Fibroblast of pulmonary artery (primary cell): ENCODE measurements at regions not wholly inside any gene's neighbourhood (a gene's known extent, or its start where the extent isn't known, plus 50 kb on each side); places are given as distances from the start of the nearest gene placed in this dataset.
"Not testable (repeated sequence)": the region's sequence is repeated elsewhere in the genome, so short reads cannot be mapped to it uniquely, and the experiment has no call there.

ENCODE experiments used
- DNase-seq: peaks from one replicate; pipeline ENCODE4 v3.0.0-alpha.2; 2010; ENCODE audit warnings: low read depth
- H3K4me3 ChIP-seq: replicated peaks from 2 replicates; pipeline ENCODE4 v1.5.1; 2011; ENCODE audit warnings: low read depth, mild to moderate bottlenecking, control low read depth, low read length, moderate library complexity
- TF ChIP-seq, protein P1 (sequence below): IDR thresholded peaks from 2 replicates; pipeline ENCODE4 v1.5.1; 2011; ENCODE audit warnings: mild to moderate bottlenecking, control low read depth, low read length, inconsistent platforms; ENCODE audit errors: missing control alignments

DNA sequence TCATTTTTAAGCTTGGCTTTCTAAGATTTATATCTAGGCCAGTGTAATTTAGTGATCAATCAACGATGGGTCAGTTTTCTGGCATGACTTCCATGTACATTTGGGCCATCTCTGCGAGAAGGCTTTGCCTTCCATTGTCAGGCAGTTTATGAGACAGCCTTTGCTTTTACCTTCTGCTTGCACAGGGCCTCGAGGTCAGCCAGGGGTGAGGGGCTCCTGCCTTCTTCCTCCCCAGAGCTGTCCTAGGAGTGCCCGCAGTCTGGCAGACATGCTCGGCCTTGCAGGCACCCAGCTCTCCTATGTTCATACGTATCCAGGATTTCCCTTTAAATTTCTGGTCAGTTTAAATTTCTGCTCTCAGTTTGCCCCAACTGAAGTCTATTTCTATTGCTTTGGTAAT is 367.2 kb downstream of the SMOC2 start:
- DNase-seq, result no peak
- no peak overlapping the region for H3K4me3 ChIP-seq
- TF ChIP-seq, protein P1, sequence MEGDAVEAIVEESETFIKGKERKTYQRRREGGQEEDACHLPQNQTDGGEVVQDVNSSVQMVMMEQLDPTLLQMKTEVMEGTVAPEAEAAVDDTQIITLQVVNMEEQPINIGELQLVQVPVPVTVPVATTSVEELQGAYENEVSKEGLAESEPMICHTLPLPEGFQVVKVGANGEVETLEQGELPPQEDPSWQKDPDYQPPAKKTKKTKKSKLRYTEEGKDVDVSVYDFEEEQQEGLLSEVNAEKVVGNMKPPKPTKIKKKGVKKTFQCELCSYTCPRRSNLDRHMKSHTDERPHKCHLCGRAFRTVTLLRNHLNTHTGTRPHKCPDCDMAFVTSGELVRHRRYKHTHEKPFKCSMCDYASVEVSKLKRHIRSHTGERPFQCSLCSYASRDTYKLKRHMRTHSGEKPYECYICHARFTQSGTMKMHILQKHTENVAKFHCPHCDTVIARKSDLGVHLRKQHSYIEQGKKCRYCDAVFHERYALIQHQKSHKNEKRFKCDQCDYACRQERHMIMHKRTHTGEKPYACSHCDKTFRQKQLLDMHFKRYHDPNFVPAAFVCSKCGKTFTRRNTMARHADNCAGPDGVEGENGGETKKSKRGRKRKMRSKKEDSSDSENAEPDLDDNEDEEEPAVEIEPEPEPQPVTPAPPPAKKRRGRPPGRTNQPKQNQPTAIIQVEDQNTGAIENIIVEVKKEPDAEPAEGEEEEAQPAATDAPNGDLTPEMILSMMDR, result no peak

DNA sequence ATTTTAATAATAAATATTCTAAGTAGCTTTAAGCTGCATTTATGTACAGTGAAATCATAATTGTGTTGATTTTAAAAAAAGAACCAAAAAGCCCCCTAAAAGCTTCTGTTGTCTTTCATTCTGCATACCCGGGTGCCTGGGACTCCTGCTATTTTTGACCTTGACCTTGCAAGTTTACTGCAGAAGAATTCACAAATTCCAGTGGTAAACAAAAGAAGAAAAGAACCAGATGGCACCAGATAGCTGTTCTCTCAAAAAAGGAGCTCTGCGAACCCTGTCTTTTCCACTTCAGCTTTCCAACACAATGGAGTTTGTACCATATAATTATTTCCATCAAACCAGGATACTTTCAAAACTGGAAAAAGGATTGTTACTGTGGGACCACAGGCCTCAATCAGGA is 363.3 kb downstream of the SMOC2 start:
- no peak for DNase-seq
- no peak overlapping the region for H3K4me3 ChIP-seq
- TF ChIP-seq, protein P1, result no peak

DNA sequence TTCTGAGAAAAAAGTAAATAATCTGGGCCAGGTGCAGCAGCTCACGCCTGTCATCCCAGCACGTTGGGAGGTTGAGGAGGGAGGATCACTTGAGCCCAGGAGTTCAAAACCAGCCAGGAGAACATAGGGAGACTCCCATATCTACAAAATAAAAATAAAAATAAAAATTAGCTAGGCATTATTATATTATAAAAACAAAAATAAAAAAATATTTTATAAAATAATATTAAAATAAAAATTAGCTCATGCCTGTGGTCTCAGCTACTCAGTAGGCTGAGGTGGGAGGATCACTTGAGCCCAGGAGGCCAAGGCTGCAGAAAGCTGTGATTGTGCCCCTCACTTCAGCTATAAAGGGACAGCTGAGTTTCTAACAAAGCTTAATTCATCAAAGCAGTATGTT is 362.9 kb downstream of the SMOC2 start:
- TF ChIP-seq, protein P1, result no peak
- H3K4me3 ChIP-seq, result no peak overlapping the region
- DNase-seq, result no peak

DNA sequence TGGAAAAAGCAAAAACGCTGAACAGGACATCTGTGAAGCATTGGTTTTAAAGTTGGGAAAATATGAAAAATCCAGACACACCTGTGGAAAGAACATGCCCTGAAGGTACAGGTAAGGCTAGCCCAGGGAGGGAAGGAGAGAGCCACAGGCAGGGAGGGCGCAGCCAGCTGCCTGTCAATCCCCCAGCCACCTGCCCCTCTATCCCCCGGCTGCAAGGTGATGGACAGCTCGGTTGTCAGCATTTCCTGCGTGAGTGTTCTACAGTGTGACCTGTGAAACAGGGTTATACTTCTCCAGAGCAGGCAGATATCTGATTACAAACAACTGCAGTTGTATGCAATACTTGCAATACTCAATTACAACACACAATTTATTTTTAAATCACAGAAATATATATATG is 358.1 kb downstream of the SMOC2 start:
- H3K4me3 ChIP-seq, result no peak overlapping the region
- TF ChIP-seq, protein P1, result no peak
- no peak for DNase-seq

DNA sequence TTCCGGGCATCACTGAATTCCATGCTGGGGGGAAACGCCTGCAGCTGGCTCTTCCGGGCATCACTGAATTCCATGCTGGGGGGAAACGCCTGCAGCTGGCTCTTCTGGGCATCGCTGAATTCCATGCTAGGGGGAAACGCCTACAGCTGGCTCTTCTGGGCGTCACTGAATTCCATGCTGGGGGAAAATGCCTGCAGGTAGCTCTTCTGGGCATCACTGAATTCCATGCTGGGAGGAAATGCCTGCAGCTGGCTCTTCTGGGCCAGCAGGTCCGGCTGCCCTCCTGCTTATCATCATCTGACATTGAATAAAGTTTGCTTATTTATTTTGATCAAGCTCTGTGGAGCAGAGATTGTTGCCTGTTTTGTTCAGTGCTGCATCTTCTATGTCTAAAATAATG is 355.1 kb downstream of the SMOC2 start:
- DNase-seq, result no peak

DNA sequence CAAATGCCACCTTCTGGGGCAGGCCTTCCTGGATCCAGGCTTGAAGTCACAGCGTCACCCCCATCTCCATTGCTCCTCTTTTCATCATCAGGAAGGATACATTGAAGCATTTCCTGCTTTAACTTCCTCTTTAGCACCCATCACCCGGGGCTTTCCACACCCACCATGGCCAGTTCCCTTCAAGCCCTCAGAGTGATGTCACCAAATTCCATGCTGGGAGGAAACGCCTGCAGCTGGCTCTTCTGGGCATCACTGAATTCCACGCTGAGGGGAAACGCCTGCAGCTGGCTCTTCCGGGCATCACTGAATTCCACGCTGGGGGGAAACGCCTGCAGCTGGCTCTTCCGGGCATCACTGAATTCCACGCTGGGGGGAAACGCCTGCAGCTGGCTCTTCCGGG is 354.6 kb downstream of the SMOC2 start:
- DNase-seq, H3K4me3 ChIP-seq: not testable (repeated sequence)

More for the DNA sequence above, 355.1 kb downstream of the SMOC2 start:
- no peak overlapping the region for H3K4me3 ChIP-seq
- TF ChIP-seq, protein P1, result no peak

DNA sequence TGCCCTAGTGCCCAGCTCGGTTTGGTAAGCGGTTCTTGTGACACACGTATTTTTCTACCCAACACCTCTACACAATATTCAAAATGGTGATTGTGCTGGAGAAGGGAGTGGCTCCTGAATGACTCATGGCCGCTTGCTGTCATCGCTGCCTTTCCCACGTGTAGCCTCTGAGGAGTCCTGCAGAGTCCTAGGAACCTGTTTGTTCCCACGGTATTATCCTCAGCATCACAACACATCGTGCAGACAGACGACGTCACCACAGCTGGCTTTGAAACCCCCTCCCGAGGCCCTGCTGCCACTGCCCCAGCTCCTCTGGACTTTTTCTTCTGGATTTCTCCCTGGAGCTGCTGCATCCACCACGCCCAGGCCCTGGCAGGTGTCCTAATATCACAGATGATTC is 353.5 kb downstream of the SMOC2 start:
- TF ChIP-seq, protein P1, result no peak
- DNase-seq, result no peak
- no peak overlapping the region for H3K4me3 ChIP-seq

DNA sequence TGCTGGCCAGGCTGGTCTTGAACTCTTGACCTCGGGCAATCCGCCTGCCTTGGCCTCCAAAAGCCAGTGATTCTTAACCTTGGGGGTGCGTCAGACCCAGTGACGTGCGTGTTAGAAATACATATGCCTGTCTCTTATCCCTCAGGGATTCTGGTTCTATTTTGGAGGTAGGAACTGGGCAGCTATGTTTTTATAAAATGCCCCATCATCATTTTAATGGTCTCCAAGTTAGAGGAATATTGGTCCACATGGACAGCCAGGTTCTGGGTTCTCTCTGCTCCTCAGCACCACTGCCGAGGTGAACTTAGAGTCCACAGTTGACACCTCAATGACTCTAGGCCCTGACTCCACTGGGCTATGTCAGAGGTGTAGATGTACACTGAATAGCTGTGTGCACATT is 352.7 kb downstream of the SMOC2 start:
- DNase-seq, result no peak
- H3K4me3 ChIP-seq, result no peak overlapping the region
- TF ChIP-seq, protein P1, result no peak
